ENCODE measurements at regions not wholly inside any gene's neighbourhood (a gene's known extent, or its start where the extent isn't known, plus 50 kb on each side); places are given as distances from the start of the nearest gene placed in this dataset.

GRCh38 chr12:105699209-105699608, 368.7 kb downstream of the C12orf75 start:
- intact Hi-C loops (cut with micrococcal nuclease): no loop called here

- intact Hi-C loops (cut with micrococcal nuclease): loop anchor here (1.0 kb wide), 2 partner anchors 284 to 432 kb away; no protein-coding TSS in a partner anchor
Measured at GRCh38 chr12:105704787-105705186, 374.3 kb downstream of the C12orf75 start.

GRCh38 chr12:105705235-105705634, 374.7 kb downstream of the C12orf75 start:
- intact Hi-C loops (cut with micrococcal nuclease): loop anchor here (1.0 kb wide), 2 partner anchors 285 to 431 kb away; no protein-coding TSS in a partner anchor

- intact Hi-C loops (cut with micrococcal nuclease): loop anchor here (1.0 kb wide), 2 partner anchors 285 to 431 kb away; no protein-coding TSS in a partner anchor
Measured at GRCh38 chr12:105705765-105706164, 375.3 kb downstream of the C12orf75 start.

GRCh38 chr12:105706321-105706972, 376.0 kb downstream of the C12orf75 start:
- intact Hi-C loops (cut with micrococcal nuclease): no loop called here

- intact Hi-C loops (cut with micrococcal nuclease): no loop called here
Measured at GRCh38 chr12:105706973-105707334, 376.5 kb downstream of the C12orf75 start.

GRCh38 chr12:105713606-105714305, 383.3 kb downstream of the C12orf75 start:
- intact Hi-C loops (cut with micrococcal nuclease): no loop called here

- intact Hi-C loops (cut with micrococcal nuclease): no loop called here
Measured at GRCh38 chr12:105716621-105717020, 386.1 kb downstream of the C12orf75 start.

GRCh38 chr12:105721051-105721825, 390.7 kb downstream of the C12orf75 start:
- intact Hi-C loops (cut with micrococcal nuclease): no loop called here

- intact Hi-C loops (cut with micrococcal nuclease): no loop called here
Measured at GRCh38 chr12:105721891-105722290, 391.4 kb downstream of the C12orf75 start.

GRCh38 chr12:105723066-105723465, 392.6 kb downstream of the C12orf75 start:
- intact Hi-C loops (cut with micrococcal nuclease): no loop called here

- intact Hi-C loops (cut with micrococcal nuclease): no loop called here
Measured at GRCh38 chr12:105723494-105723893, 393.0 kb downstream of the C12orf75 start.

GRCh38 chr12:105724641-105725040, 394.1 kb downstream of the C12orf75 start:
- intact Hi-C loops (cut with micrococcal nuclease): no loop called here

- intact Hi-C loops (cut with micrococcal nuclease): no loop called here
Measured at GRCh38 chr12:105725054-105725453, 394.6 kb downstream of the C12orf75 start.

GRCh38 chr12:105729181-105729771, 398.8 kb downstream of the C12orf75 start:
- intact Hi-C loops (cut with micrococcal nuclease): no loop called here

- intact Hi-C loops (cut with micrococcal nuclease): no loop called here
Measured at GRCh38 chr12:105729926-105730325, 399.4 kb downstream of the C12orf75 start.

- intact Hi-C loops (cut with micrococcal nuclease): no loop called here
Measured at GRCh38 chr12:105733579-105733978, 403.1 kb downstream of the C12orf75 start.

GRCh38 chr12:105736498-105736897, 402.3 kb downstream of the NUAK1 start:
- intact Hi-C loops (cut with micrococcal nuclease): no loop called here

GRCh38 chr12:105738051-105738450, 400.7 kb downstream of the NUAK1 start:
- intact Hi-C loops (cut with micrococcal nuclease): no loop called here

- intact Hi-C loops (cut with micrococcal nuclease): no loop called here
Measured at GRCh38 chr12:105740369-105740768, 398.4 kb downstream of the NUAK1 start.

GRCh38 chr12:105740970-105741725, 397.6 kb downstream of the NUAK1 start:
- intact Hi-C loops (cut with micrococcal nuclease): no loop called here
